ENCODE measurements at regions not wholly inside any gene's neighbourhood (a gene's known extent, or its start where the extent isn't known, plus 50 kb on each side); places are given as distances from the start of the nearest gene placed in this dataset.

- no peaks in the 10 kb centered on the region for H3K9me3 ChIP-seq
- no peak for TF ChIP-seq CTCF (IDR thresholded peaks at IDR 0.05)
- H3K27me3 ChIP-seq: no peaks in the 10 kb centered on the region
- DNase-seq: no peak
- ATAC-seq: no peak
- H3K4me3 ChIP-seq: no peak overlapping the region
- no peaks in the 10 kb centered on the region for H3K4me1 ChIP-seq
- intact Hi-C loops (cut with DNase I): no loop called here
- no peaks in the 10 kb centered on the region for H3K36me3 ChIP-seq
- no peak overlapping the region for H3K27ac ChIP-seq
Measured at GRCh38 chr7:116332766-116333165, 122.4 kb downstream of the TES start.

GRCh38 chr7:116334555-116334954, 124.2 kb downstream of the TES start:
- Histone ChIP-seq H3K9me3 (no peaks in the 10 kb centered on the region), H3K27ac (no peak overlapping the region), H3K4me1 (no peaks in the 10 kb centered on the region), H3K4me3 (no peak overlapping the region), H3K36me3 (no peaks in the 10 kb centered on the region), H3K27me3 (no peaks in the 10 kb centered on the region)
- DNase-seq: no peak
- TF ChIP-seq CTCF (IDR thresholded peaks at IDR 0.05): no peak
- intact Hi-C loops (cut with DNase I): no loop called here
- no peak for ATAC-seq

- no peak overlapping the region for H3K4me3 ChIP-seq
- peak overlapping the region in 1 of 2 donors; percentile 7 for H3K27ac ChIP-seq
- no peak for TF ChIP-seq CTCF (IDR thresholded peaks at IDR 0.05)
- intact Hi-C loops (cut with DNase I): no loop called here
- H3K36me3 ChIP-seq: no peaks in the 10 kb centered on the region
- H3K27me3 ChIP-seq: no peaks in the 10 kb centered on the region
- no peak for DNase-seq
- no peaks in the 10 kb centered on the region for H3K9me3 ChIP-seq
- peaks cover 0 to 14% of the 10 kb centered on the region in 2 donors for H3K4me1 ChIP-seq
- no peak for ATAC-seq
Measured at GRCh38 chr7:116337018-116337417, 126.7 kb downstream of the TES start.

DNA sequence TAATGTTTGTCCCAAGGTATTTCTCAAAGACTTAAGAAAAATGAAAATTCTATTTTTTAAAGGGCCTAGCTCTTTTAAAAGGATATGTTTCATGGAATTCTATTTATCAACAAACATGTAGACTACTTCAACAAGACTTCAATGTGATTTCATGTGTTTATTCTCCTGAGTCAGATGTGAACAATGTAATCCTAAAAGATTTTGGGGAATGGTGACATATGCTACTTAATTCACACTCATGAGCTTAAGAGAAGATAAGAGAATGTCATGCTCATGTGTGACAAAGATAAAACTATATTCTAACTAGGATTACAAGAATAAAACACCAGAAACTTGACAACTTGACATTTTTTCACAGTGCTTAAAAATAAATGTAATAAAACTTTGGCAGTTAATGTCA, 127.5 kb downstream of the TES start:
- Histone ChIP-seq H3K4me3 (no peak overlapping the region), H3K27ac (peak overlapping the region in 1 of 2 donors; percentile 7), H3K4me1 (peaks cover 0 to 14% of the 10 kb centered on the region in 2 donors), H3K27me3 (no peaks in the 10 kb centered on the region), H3K9me3 (no peaks in the 10 kb centered on the region), H3K36me3 (no peaks in the 10 kb centered on the region)
- no peak for DNase-seq
- no peak for TF ChIP-seq CTCF (IDR thresholded peaks at IDR 0.05)
- ATAC-seq: peak; percentile 33
- intact Hi-C loops (cut with DNase I): no loop called here

- Histone ChIP-seq H3K9me3 (no peaks in the 10 kb centered on the region), H3K27me3 (no peaks in the 10 kb centered on the region), H3K4me3 (no peak overlapping the region), H3K36me3 (no peaks in the 10 kb centered on the region), H3K27ac (no peak overlapping the region), H3K4me1 (peaks cover 0 to 14% of the 10 kb centered on the region in 2 donors)
- intact Hi-C loops (cut with DNase I): no loop called here
- peak; percentile 67 for ATAC-seq
- no peak for TF ChIP-seq CTCF (IDR thresholded peaks at IDR 0.05)
- DNase-seq: no peak
Measured at GRCh38 chr7:116339564-116339963, 129.2 kb downstream of the TES start.
